K562 (cell line): ENCODE measurements at regions not wholly inside any gene's neighbourhood (a gene's known extent, or its start where the extent isn't known, plus 50 kb on each side); places are given as distances from the start of the nearest gene placed in this dataset.

Experiments
- ATAC-seq: fragments of 200-7000 bp; cut with Tn5 transposase; 3 replicates; pipeline ENCODE4 v1.9.1; 2020; ENCODE audit warnings: moderate library complexity
- BruUV-seq: library from RNA; stranded (reverse); fragments of 400-500 nt; replicated peaks from 2 replicates; lab custom pipeline; 2021; lab: Mats Ljungman, UMichigan
- CTCF ChIA-PET: fragments of 300-600 bp; formaldehyde crosslinking; extraction: SDS; loops from one replicate; lab custom pipeline; 2021; ENCODE audit warnings: low intra/inter-chr PET ratio; lab: Yijun Ruan, JAX
- POLR2A ChIA-PET: fragments of 300-600, 350-650 bp; sonication (Branson Sonifier 250); formaldehyde crosslinking; extraction: SDS; loops from one replicate; lab custom pipeline; 2021; ENCODE audit warnings: antibody characterized with exemption, inconsistent platforms; lab: Yijun Ruan, JAX
- DNase-seq, 4 experiments: peaks; one replicate each; pipeline versions ENCODE4 v3.0.0 to v3.0.0-alpha.2; 2011 to 2018; ENCODE audit warnings: low spot score in 3 of 4, mixed read lengths in 3 of 4; ENCODE audit errors: extremely low read depth in 1 of 4
- FAIRE-seq: peaks from 2 replicates; lab custom pipeline; 2011; peaks lifted over from hg19 to GRCh38; lab: Jason Lieb, UNC
- H2AFZ ChIP-seq: 2 replicates; pipeline ENCODE4 v1.6.0; 2011; ENCODE audit warnings: low read depth, low read length, control low read depth, inconsistent platforms
- H3K27ac ChIP-seq: fragments of 200-600 bp; 3 replicates; pipeline ENCODE4 v1.8.0; 2011; ENCODE audit warnings: low read depth, mild to moderate bottlenecking, control low read depth, inconsistent platforms, low read length, moderate library complexity, mixed read lengths; ENCODE audit errors: extremely low read depth
- H3K27me3 ChIP-seq, 2 experiments: fragments of 300-600 bp in 1 of 2; 2 replicates in 1 of 2; 3 replicates in 1 of 2; pipeline versions ENCODE4 v1.6.0 to v1.8.0; 2011; ENCODE audit warnings: inconsistent platforms in 2 of 2, low read length in 2 of 2, mild to moderate bottlenecking in 1 of 2, mixed read lengths in 1 of 2, moderate library complexity in 1 of 2; ENCODE audit not compliant: control insufficient read depth in 2 of 2, insufficient read depth in 2 of 2
- H3K36me3 ChIP-seq: fragments of 300-600 bp; 3 replicates; pipeline ENCODE4 v1.8.0; 2011; ENCODE audit warnings: mild to moderate bottlenecking, low read length, inconsistent platforms; ENCODE audit not compliant: control insufficient read depth, insufficient read depth
- H3K4me1 ChIP-seq, 2 experiments: fragments of 200-600 bp in 1 of 2; replicated peaks in 1 of 2; 2 replicates in 1 of 2; 3 replicates in 1 of 2; pipeline versions ENCODE4 v1.5.1 to v1.8.0; 2011; ENCODE audit warnings: inconsistent platforms in 2 of 2, low read length in 2 of 2, mild to moderate bottlenecking in 1 of 2, mixed read lengths in 1 of 2, moderate library complexity in 1 of 2; ENCODE audit not compliant: control insufficient read depth in 2 of 2, insufficient read depth in 2 of 2
- H3K4me2 ChIP-seq: 2 replicates; pipeline ENCODE4 v1.6.1; 2011; ENCODE audit warnings: low read length, control low read depth, inconsistent platforms, mixed read lengths; ENCODE audit not compliant: insufficient read depth
- H3K4me3 ChIP-seq: fragments of 200-600 bp; sonication (generic), shearing (Covaris generic); 2 replicates; pipeline ENCODE4 v1.5.1; 2016; ENCODE audit warnings: control low read depth, inconsistent platforms
- H3K79me2 ChIP-seq: fragments of 200-600 bp; 3 replicates; pipeline ENCODE4 v1.8.0; 2011; ENCODE audit warnings: low read length, inconsistent platforms; ENCODE audit not compliant: control insufficient read depth, insufficient read depth
- H3K9ac ChIP-seq, 2 experiments: 2 replicates each; pipeline versions ENCODE4 v1.6.0 to v1.6.1; 2011; ENCODE audit warnings: low read depth in 2 of 2, low read length in 2 of 2, control low read depth in 1 of 2, inconsistent platforms in 1 of 2, mild to moderate bottlenecking in 1 of 2, mixed read lengths in 1 of 2; ENCODE audit not compliant: insufficient read depth in 1 of 2
- H3K9me1 ChIP-seq: one replicate; pipeline ENCODE4 v1.6.0; 2011; ENCODE audit warnings: inconsistent platforms, mild to moderate bottlenecking, low read length, moderate library complexity; ENCODE audit not compliant: control insufficient read depth, insufficient read depth
- H3K9me3 ChIP-seq: replicated peaks from 2 replicates; pipeline ENCODE4 v1.5.1; 2011; ENCODE audit warnings: low read depth, low read length, inconsistent platforms; ENCODE audit not compliant: control insufficient read depth, insufficient read depth
- H4K20me1 ChIP-seq: replicated peaks from 2 replicates; pipeline ENCODE4 v1.6.1; 2011; ENCODE audit warnings: low read length, inconsistent platforms, mixed read lengths; ENCODE audit not compliant: control insufficient read depth, insufficient read depth
- MBD2 ChIP-seq: sonication (generic); IDR thresholded peaks from 2 replicates; pipeline ENCODE4 v1.6.1; 2016; ENCODE audit warnings: low read depth, borderline replicate concordance
- POLR2A ChIP-seq: fragments of 450-650 bp; conservative IDR thresholded peaks from 2 replicates; pipeline ENCODE4 v1.6.1; 2016
- RB1 ChIP-seq: fragments of 450-650 bp; IDR thresholded peaks from 2 replicates; pipeline ENCODE4 v1.6.1; 2017; ENCODE audit warnings: low read depth, mild to moderate bottlenecking
- SMAD3 ChIP-seq: fragments of 450-650 bp; formaldehyde crosslinking; conservative IDR thresholded peaks from 2 replicates; pipeline ENCODE4 v1.4.0; 2020; ENCODE audit warnings: mild to moderate bottlenecking
- TCF7 ChIP-seq: sonication (generic); IDR thresholded peaks from 2 replicates; pipeline ENCODE4 v1.6.1; 2016; ENCODE audit warnings: antibody characterized with exemption, borderline replicate concordance
- TEAD4 ChIP-seq, 2 experiments: sonication (generic) in 1 of 2; formaldehyde crosslinking in 1 of 2; IDR thresholded peaks; 2 replicates each; pipeline versions ENCODE4 v1.6.1 to v1.8.0; 2012 to 2022; ENCODE audit warnings: borderline replicate concordance in 1 of 2, inconsistent platforms in 1 of 2, low read length in 1 of 2, mild to moderate bottlenecking in 1 of 2, missing genetic modification reagents in 1 of 2
- ZNF311 ChIP-seq: fragments of 250-450 bp; sonication (Bioruptor Pico); IDR thresholded peaks from 2 replicates; pipeline ENCODE4 v1.4.0; 2020; ENCODE audit warnings: mild to moderate bottlenecking, moderate library complexity
- WGBS: fragments of 100-300 bp; shearing (Covaris generic); methylation state at CpG from one replicate; pipeline ENCODE4 v1.1.6; 2016; ENCODE audit warnings: low coverage, mixed read lengths; ENCODE audit not compliant: insufficient coverage; ENCODE audit errors: missing lambda C conversion rate; 5-methylcytosine and 5-hydroxymethylcytosine counted together
- in situ Hi-C: fragments of 300-500 bp; cut with MboI; formaldehyde crosslinking; loops from 4 replicates; pipeline ENCODE4 v1.15.0; 2018; ENCODE audit warnings: inconsistent platforms, mixed read lengths
- intact Hi-C: fragments of 100-400 bp; cut with micrococcal nuclease; formaldehyde crosslinking; loops from 2 replicates; pipeline ENCODE4 v1.14.2; 2022
- TF ChIP-seq, protein P1 (sequence below), 3 experiments: IDR thresholded peaks in 2 of 3; conservative IDR thresholded peaks in 1 of 3; 2 replicates each; pipeline ENCODE4 v1.5.1; 2011 to 2012; ENCODE audit warnings: low read length in 3 of 3, mild to moderate bottlenecking in 3 of 3, control low read depth in 2 of 3, improper control_type of control experiment in 1 of 3, inconsistent platforms in 1 of 3, low read depth in 1 of 3, mixed read lengths in 1 of 3, moderate library complexity in 1 of 3; ENCODE audit not compliant: insufficient read depth in 2 of 3
- TF ChIP-seq, protein P2 (sequence below): sonication (generic); formaldehyde crosslinking; IDR thresholded peaks from 2 replicates; pipeline ENCODE4 v1.8.0; 2022; ENCODE audit warnings: missing genetic modification reagents, mild to moderate bottlenecking, borderline replicate concordance
- TF ChIP-seq, protein P3 (sequence below): fragments of 450-650 bp; IDR thresholded peaks from 2 replicates; pipeline ENCODE4 v1.6.1; 2016

DNA sequence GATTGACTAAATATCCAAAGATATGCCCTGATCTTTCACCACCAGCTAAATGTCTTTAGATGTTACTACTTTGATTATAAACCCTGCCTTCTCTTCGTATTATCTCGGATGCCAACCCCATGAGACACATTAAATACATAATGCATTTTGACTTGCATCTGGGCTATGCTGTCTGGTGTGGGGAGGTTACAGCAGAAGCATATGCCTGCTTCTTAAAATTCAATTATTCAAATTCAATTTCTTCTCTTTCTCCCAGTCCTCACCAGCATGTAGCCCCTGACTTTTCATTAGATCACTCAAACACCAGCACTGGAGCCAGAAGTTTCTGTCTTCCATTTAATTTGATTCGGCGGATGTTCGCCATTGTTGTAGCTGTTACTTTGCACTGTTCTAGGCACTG, 360.7 kb upstream of the CAMK1G start (continued):
- TF ChIP-seq, protein P1, sequence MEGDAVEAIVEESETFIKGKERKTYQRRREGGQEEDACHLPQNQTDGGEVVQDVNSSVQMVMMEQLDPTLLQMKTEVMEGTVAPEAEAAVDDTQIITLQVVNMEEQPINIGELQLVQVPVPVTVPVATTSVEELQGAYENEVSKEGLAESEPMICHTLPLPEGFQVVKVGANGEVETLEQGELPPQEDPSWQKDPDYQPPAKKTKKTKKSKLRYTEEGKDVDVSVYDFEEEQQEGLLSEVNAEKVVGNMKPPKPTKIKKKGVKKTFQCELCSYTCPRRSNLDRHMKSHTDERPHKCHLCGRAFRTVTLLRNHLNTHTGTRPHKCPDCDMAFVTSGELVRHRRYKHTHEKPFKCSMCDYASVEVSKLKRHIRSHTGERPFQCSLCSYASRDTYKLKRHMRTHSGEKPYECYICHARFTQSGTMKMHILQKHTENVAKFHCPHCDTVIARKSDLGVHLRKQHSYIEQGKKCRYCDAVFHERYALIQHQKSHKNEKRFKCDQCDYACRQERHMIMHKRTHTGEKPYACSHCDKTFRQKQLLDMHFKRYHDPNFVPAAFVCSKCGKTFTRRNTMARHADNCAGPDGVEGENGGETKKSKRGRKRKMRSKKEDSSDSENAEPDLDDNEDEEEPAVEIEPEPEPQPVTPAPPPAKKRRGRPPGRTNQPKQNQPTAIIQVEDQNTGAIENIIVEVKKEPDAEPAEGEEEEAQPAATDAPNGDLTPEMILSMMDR (IDR thresholded peaks at IDR 0.05 in 2 of 3, conservative IDR thresholded peaks at IDR 0.05 in 1 of 3; ENCODE audit: insufficient read depth in 2 of 3, low read depth in 1 of 3, low read length in 3 of 3), result no peak
- TF ChIP-seq TCF7 (no peak), POLR2A (no peak)
- TF ChIP-seq, protein P2, sequence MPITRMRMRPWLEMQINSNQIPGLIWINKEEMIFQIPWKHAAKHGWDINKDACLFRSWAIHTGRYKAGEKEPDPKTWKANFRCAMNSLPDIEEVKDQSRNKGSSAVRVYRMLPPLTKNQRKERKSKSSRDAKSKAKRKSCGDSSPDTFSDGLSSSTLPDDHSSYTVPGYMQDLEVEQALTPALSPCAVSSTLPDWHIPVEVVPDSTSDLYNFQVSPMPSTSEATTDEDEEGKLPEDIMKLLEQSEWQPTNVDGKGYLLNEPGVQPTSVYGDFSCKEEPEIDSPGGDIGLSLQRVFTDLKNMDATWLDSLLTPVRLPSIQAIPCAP, result no peak
- TF ChIP-seq, all 486 proteins: peak for 0

GRCh38 chr1:209223791-209224190, 359.7 kb upstream of the CAMK1G start:
- no peak for FAIRE-seq
- no peak for DNase-seq
- CTCF ChIA-PET, result no interaction called here

More at GRCh38 chr1:209223791-209224190, 359.7 kb upstream of the CAMK1G start:
- no peak for ATAC-seq
- H3K27me3 ChIP-seq, result no peaks in the 10 kb centered on the region
- 0% methylated on average over 1 of the region's 1 CpG for WGBS
- no peak overlapping the region for H3K9ac ChIP-seq
- no peaks in the 10 kb centered on the region for H3K36me3 ChIP-seq
- H4K20me1 ChIP-seq, result no peaks in the 10 kb centered on the region
- POLR2A ChIA-PET, result no interaction called here
- no peaks in the 10 kb centered on the region for H3K4me1 ChIP-seq
- TF ChIP-seq SMAD3 (CRISPR knock-in tag), result no peak
- no peak for TF ChIP-seq TEAD4 (IDR thresholded peaks at IDR 0.05; ENCODE audit: low read length)
- TF ChIP-seq TEAD4 (CRISPR knock-in tag; IDR thresholded peaks at IDR 0.05; ENCODE audit: borderline replicate concordance), result no peak
- no peak for TF ChIP-seq MBD2
- TF ChIP-seq ZNF311, result no peak
- no peak for TF ChIP-seq RB1
- TF ChIP-seq, protein P3, sequence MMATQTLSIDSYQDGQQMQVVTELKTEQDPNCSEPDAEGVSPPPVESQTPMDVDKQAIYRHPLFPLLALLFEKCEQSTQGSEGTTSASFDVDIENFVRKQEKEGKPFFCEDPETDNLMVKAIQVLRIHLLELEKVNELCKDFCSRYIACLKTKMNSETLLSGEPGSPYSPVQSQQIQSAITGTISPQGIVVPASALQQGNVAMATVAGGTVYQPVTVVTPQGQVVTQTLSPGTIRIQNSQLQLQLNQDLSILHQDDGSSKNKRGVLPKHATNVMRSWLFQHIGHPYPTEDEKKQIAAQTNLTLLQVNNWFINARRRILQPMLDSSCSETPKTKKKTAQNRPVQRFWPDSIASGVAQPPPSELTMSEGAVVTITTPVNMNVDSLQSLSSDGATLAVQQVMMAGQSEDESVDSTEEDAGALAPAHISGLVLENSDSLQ, result no peak
- no peak overlapping the region for H3K4me2 ChIP-seq
- H3K9me3 ChIP-seq, result no peaks in the 10 kb centered on the region
- H3K4me3 ChIP-seq, result no peak overlapping the region
- intact Hi-C loops (no loop called here), in situ Hi-C loops (loop anchor here (25.0 kb wide), 1 partner anchor 1211 kb away; no protein-coding TSS in a partner anchor)
- no peaks in the 10 kb centered on the region for H3K9me1 ChIP-seq
- no peaks in the 10 kb centered on the region for H3K79me2 ChIP-seq
- BruUV-seq, result no TSS peak
- H3K27ac ChIP-seq, result no peak overlapping the region
- H2AFZ ChIP-seq, result no peak overlapping the region
